Adrenal gland (tissue), 9 donors: ENCODE measurements at regions not wholly inside any gene's neighbourhood (a gene's known extent, or its start where the extent isn't known, plus 50 kb on each side); places are given as distances from the start of the nearest gene placed in this dataset.

ENCODE experiments used
- DNase-seq, 7 donors: peaks; one replicate each; pipeline ENCODE4 v3.0.0-alpha.2; 2019 to 2020
- H3K27ac ChIP-seq, 5 donors: fragments of 200-600 bp; sonication (generic) in 4 of 5; 1 replicate in 3 of 5; 2 replicates in 2 of 5; pipeline versions ENCODE4 v1.5.1 to v1.8.0; 2016 to 2020; ENCODE audit warnings: mild to moderate bottlenecking in 1 of 5
- H3K27me3 ChIP-seq: fragments of 200-600 bp; 2 replicates; pipeline ENCODE4 v1.8.0; 2021
- H3K36me3 ChIP-seq, 2 donors: fragments of 200-600 bp; replicated peaks in 1 of 2; 1 replicate in 1 of 2; 2 replicates in 1 of 2; pipeline versions ENCODE4 v1.5.1 to v1.8.0; 2018 to 2022
- H3K4me1 ChIP-seq, 2 donors: fragments of 200-600 bp; replicated peaks in 1 of 2; 1 replicate in 1 of 2; 2 replicates in 1 of 2; pipeline versions ENCODE4 v1.5.1 to v1.8.0; 2018 to 2021
- H3K4me3 ChIP-seq, 4 donors: fragments of 200-600 bp; sonication (generic) in 3 of 4; one replicate each; pipeline ENCODE4 v1.5.1; 2016 to 2018
- H3K9me3 ChIP-seq, 3 donors: fragments of 200-600 bp; sonication (generic) in 1 of 3; replicated peaks in 1 of 3; 1 replicate in 2 of 3; 2 replicates in 1 of 3; pipeline versions ENCODE4 v1.5.1 to v1.8.0; 2016 to 2021
- CTCF ChIP-seq, 6 experiments: fragments of 450-650 bp in 4 of 6; fragments of 200-600 bp in 2 of 6; sonication (generic) in 1 of 6; IDR thresholded peaks; 1 replicate in 5 of 6; 2 replicates in 1 of 6; pipeline versions ENCODE4 v1.5.1 to v1.8.0; 2016 to 2021; ENCODE audit warnings: antibody characterized with exemption in 6 of 6, mild to moderate bottlenecking in 2 of 6, moderate library complexity in 1 of 6
- POLR2A ChIP-seq, 2 donors: fragments of 450-650 bp; IDR thresholded peaks; one replicate each; pipeline ENCODE4 v1.6.1; 2017; ENCODE audit warnings: antibody characterized with exemption in 2 of 2, mild to moderate bottlenecking in 2 of 2, moderate library complexity in 1 of 2
- WGBS, 4 donors: extraction: QIAGEN DNeasy Blood & Tissue Kit in 2 of 4; methylation state at CpG; one replicate each; pipeline versions ENCODE4 v1.1.5 to v1.1.7; 2013 to 2017; 5-methylcytosine and 5-hydroxymethylcytosine counted together
- intact Hi-C, 2 donors: fragments of 100-400 bp; cut with DNase I; formaldehyde crosslinking; loops; one replicate each; pipeline versions ENCODE4 v1.14.1 to v1.15.0; 2022 to 2023
- microRNA-seq, 3 donors: library from miRNA; unstranded; fragments of <30 nt; microRNA quantifications; one replicate each; pipeline ENCODE4, GENCODE V29; 2017 to 2020
- small RNA-seq, 2 donors: library from RNA; depleted of rRNA; stranded (forward); fragments of <200 nt; gene quantifications; one replicate each; pipeline ENCODE3, GENCODE V24; 2016
- donor health status: healthy with polysubstance abuse.
- donor health status: Bipolar disorder and iron deficiency.
- donor health status: DM: yes; HTN: yes; CAD: no.
- donor health status: DM: no; HTN: no; CAD: no.
- donor health status: DM: no; HTN: no; CAD: no.

GRCh38 chr16:77133706-77134105, 57.3 kb upstream of the MON1B start:
- 59 to 74% (median 69%) methylated on average over 4 of the region's 4 CpGs for WGBS, 4 donors
- intact Hi-C loops, result no loop called here
- no peaks in the 10 kb centered on the region for H3K9me3 ChIP-seq
- DNase-seq, result no peak
- TF ChIP-seq POLR2A (IDR thresholded peaks at IDR 0.05) (no peak), CTCF (IDR thresholded peaks at IDR 0.05) (no peak)
- H3K27me3 ChIP-seq, result no peaks in the 10 kb centered on the region
- H3K36me3 ChIP-seq, result no peaks in the 10 kb centered on the region
- H3K4me1 ChIP-seq, result no peaks in the 10 kb centered on the region
- H3K4me3 ChIP-seq, result no peak overlapping the region
- no peak overlapping the region for H3K27ac ChIP-seq

- Histone ChIP-seq H3K36me3 (no peaks in the 10 kb centered on the region), H3K4me3 (no peak overlapping the region), H3K27ac (no peak overlapping the region), H3K27me3 (no peaks in the 10 kb centered on the region), H3K4me1 (no peaks in the 10 kb centered on the region), H3K9me3 (no peaks in the 10 kb centered on the region)
- no peak for DNase-seq
- 76 to 86% (median 81%) methylated on average over 3 of the region's 3 CpGs for WGBS, 4 donors
- TF ChIP-seq CTCF (IDR thresholded peaks at IDR 0.05), result no peak
- no peak for TF ChIP-seq POLR2A (IDR thresholded peaks at IDR 0.05)
- intact Hi-C loops, result no loop called here
Observed at GRCh38 chr16:77137045-77137444, 53.9 kb upstream of the MON1B start.

Small RNA genes in the stretch of these regions (microRNA-seq; reads per million reads assigned to microRNA genes)
- 0 reads per million in 3 donors for gene MIR4719

Small RNA genes in the stretch of these regions (small RNA-seq; reads per million reads assigned to genes)
- 0 reads per million in 2 donors for gene MIR4719
